ENCODE measurements at regions not wholly inside any gene's neighbourhood (a gene's known extent, or its start where the extent isn't known, plus 50 kb on each side); places are given as distances from the start of the nearest gene placed in this dataset.

DNA sequence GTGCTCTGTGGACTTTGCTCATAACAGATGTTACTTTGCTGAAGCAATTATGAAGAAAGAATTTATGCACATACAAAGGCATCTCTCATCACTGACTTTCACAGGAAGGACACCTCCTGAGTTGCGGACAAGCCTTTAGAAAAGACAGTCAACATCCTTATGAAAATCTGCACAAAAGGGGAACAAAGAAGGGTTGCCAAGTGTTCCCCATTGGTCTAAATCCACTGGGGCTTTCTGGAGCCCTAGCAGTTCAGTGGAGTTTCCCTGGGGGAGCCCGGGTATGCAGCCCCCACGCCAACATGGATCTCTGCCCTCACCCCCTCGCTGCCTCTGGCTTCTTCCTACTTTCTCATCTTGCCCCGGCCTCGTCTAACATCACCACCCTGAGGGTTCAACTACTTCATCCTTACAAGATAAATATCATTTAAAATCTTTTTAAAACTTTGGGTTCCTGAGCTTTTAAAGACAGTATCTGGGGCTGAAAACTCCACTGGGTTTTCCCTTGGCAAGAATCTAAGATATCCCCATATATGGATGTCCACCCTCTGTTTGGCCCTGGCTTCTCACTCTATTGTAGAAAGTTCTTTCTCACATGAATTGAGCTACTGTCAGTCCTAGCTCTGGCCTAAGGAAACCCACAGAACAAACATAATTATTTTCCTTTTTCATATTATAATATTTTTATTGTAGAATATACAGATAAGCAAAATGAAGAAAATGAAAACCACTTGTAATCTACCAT lies 207.9 kb upstream of the RGMA start:
- no peak for DNase-seq

DNA sequence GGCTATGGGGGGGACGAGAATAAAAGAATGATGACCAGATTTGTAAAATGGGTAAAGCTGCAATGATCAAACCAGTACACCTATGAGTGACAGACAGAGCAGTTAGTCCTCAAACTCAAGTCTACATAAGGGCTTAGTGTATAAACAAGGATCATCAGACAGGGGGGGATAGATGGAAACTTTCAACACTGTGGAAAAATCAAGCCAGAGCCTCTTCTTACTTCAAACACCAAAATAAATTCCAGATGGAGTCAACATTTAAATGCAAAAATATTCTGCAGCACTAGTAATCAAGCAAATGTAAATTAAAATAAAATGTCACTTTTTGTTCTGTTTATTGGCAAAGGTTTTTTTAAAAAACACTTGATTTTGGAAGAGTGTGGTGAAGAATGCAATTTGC lies 205.9 kb upstream of the RGMA start:
- no peak for DNase-seq

DNA sequence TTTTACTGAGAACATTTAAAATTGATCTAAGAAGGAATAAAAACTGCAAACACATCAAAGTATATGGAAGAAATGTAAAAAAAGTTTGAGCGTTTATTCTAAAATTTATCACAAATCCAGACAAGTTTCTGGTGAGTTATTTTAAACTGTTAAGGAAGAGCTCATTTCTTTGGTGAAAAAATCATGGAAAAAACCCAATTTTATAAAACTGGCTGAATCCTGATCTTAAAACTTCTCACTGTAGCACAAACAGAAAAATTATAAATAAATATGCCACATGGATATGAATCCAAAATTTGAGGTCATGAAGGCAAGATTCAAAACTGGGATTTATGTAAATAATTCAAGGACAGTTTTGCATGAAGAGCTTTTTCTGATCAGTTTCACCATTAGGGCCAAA lies 205.1 kb upstream of the RGMA start:
- DNase-seq: no peak

DNA sequence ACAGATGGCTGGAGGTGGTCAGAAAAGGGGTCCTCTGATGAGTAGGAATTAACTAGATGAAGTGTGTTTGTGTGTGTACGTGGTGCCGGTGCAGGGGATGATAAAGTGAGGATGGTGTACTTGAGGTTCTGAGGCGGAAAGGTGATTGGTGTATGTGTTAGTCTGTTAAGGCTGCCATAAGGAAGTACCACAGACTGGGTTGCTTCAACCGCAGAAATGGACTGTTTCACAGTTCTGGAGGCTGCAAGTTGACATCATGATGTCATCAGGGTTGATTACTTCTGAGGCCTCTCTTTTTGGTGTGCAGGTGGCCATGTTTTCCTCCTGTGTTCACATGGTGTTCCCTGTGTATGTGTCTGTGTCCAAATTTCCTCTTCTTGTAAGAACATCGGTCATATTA lies 202.4 kb upstream of the RGMA start:
- no peak for DNase-seq

- DNase-seq: no peak
Measured at GRCh38 chr15:93290618-93290946, 201.6 kb upstream of the RGMA start.

GRCh38 chr15:93289941-93290617 lies 201.1 kb upstream of the RGMA start:
- no peak for DNase-seq

- DNase-seq: no peak
Measured at GRCh38 chr15:93288728-93289294, 199.8 kb upstream of the RGMA start.

- DNase-seq: no peak
Measured at GRCh38 chr15:93286446-93286845, 197.4 kb upstream of the RGMA start.

- DNase-seq: no peak
Measured at GRCh38 chr15:93283854-93284253, 194.8 kb upstream of the RGMA start.

- DNase-seq: no peak
Measured at GRCh38 chr15:93282808-93283207, 193.8 kb upstream of the RGMA start.

- DNase-seq: no peak
Measured at GRCh38 chr15:93278783-93279182, 189.8 kb upstream of the RGMA start.

DNA sequence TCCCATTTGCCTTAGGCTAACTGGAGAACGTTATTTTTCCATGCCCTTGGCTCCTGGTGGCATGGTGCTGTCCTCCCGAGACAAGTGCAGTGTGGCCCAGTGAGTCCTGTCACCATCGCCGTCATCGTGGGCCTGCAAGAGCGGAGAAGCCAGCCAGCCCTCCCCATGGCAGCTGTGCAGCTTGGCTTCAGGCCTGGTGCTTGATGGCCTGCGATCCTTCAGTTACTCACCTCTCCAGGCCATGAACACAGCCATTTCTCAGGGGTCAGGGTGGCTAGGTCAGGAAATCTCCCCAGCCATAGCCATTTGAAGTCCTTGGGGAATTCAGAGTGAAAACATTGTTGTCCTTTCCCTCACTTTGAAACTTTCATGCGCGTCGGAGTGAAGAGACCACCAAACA lies 189.0 kb upstream of the RGMA start:
- no peak for DNase-seq

DNA sequence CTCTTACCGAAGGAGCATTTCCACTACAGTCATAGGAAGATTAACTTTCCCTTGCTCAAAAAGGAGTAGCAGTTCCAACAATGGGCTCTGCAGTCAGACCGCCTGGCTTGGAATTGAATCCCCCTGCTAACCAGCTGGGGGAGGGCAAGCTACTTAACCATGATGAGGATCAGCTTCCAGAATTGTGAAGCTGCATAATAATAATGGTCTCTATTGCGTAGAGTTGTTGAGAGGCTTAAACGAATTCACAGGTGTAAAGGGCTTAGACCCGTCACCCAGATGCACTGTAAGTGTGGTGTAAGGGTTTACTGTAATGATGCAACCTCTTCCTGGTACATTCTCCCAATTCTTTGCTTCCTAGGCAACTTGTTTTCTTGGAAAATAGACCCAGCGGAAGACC lies 185.2 kb upstream of the RGMA start:
- DNase-seq: no peak

GRCh38 chr15:93271871-93272270 lies 182.9 kb upstream of the RGMA start:
- no peak for DNase-seq

DNA sequence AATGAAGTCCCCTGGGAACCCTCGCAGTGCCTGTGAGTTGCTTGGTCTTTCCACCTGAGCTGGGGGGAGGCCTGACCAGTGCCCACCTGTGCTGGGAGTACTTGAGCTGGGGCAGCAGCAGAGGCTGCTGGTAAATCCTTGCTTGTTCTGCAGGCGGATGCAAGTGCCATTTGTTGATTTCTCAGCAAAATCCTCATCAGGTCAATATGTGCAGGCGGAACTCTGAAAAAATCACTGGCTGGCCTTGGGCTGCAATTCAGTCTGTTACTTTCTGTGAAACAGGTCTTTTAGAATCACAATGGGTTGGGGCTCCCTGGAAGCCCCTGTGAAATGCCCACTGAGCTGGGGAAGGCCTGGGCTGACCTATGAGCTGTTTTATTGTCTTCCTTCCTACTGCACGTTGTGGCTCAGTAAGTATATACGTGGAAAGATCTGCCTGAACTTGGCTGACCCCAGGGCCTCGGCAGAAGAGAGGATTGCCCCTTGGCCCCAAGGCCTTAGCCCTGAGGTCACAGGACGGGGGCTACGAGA lies 182.0 kb upstream of the RGMA start:
- DNase-seq: no peak

- DNase-seq: no peak
Measured at GRCh38 chr15:93268066-93268465, 179.1 kb upstream of the RGMA start.

DNA sequence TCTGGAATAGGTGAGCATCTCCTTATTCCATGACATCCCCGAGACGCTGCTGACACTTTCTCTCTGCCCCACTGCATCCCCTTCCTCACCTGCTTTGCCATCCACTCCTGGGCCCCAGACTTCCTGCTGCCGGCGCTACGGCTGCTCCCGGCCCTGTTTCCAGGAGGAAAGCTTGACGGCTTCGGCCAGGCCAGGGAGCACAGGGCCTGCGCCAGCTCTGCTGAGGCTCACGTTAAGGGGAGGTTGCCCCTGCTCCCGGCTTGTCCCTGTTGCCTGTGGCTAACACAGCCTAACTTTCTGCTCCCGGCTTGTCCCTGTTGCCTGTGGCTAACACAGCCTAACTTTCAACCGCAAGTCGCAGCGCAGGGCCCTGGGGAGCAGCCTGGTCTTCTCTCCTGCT lies 177.3 kb upstream of the RGMA start:
- DNase-seq: no peak

- no peak for DNase-seq
Measured at GRCh38 chr15:93265111-93265556, 176.1 kb upstream of the RGMA start.

GRCh38 chr15:93261845-93262244 lies 172.8 kb upstream of the RGMA start:
- DNase-seq: no peak

DNA sequence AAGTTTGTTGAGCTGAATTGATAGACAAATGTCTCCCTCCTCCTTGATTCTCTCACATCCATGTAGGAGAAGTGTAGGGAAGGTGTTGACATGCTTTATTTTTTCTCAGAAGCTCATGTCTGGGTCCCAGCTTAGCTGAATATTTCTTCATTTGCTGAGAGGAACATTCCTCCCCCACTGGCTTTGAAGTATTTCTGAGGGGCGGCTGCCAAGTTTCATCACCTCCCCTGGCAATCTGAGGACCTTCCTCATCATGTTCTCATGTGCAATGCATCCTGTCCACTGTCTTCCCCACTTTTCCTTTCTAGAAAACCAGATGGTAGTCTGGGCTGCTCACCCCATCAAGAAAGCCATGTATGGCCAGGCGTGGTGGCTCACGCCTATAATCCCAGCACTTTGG lies 168.9 kb upstream of the RGMA start:
- no peak for DNase-seq

DNA sequence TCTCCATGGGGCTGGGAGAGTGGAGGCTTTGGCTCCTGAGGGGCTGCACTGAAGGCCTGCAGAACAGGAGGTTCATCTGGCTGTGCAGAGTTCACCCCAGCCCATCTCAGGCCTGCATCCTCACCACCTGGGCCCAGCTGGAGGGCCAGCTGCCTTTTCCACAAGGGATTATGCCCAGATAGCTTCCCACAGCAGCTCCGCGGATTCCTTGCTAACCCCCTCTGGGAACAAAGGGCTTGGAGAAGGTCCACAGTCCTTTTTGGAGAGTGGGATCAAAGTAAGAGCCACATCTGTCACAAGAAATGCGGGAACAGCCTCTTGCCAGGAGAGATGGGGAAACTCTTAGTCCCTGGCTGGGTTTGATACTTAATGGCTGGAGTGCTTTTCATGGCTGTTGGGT lies 164.7 kb upstream of the RGMA start:
- DNase-seq: no peak

DNA sequence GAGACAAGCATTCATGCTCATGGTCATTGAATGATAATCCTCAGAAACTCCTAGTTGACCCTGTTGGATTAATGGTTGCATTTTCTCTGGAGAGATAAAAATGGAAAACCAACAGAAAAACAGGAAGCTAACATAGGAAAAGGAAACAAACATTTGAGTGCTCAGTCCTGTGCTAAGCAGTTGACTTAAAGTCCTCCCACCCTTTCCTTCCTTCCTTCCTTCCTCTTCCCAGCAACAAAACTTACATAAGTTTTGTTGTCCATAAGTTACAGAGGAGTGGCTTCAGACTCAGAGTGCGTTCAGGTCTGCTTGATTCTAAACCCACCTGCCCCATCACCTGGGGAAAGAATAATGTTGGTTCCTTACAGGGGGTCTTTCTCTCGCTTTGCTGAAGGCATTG lies 163.8 kb upstream of the RGMA start:
- no peak for DNase-seq

GRCh38 chr15:93250950-93251349 lies 161.9 kb upstream of the RGMA start:
- DNase-seq: no peak

GRCh38 chr15:93250209-93250608 lies 161.2 kb upstream of the RGMA start:
- DNase-seq: no peak
